LNCaP clone FGC (cell line): ENCODE measurements at regions not wholly inside any gene's neighbourhood (a gene's known extent, or its start where the extent isn't known, plus 50 kb on each side); places are given as distances from the start of the nearest gene placed in this dataset.

ENCODE experiments used
- DNase-seq: peaks from one replicate; pipeline ENCODE4 v3.0.0-alpha.2; 2011; ENCODE audit warnings: low read depth
- H3K4me3 ChIP-seq: 2 replicates; pipeline ENCODE4 v1.5.1; 2011; ENCODE audit warnings: mild to moderate bottlenecking, low read depth, low read length, control low read depth
- TF ChIP-seq, protein P1 (sequence below): IDR thresholded peaks from 2 replicates; pipeline ENCODE4 v1.5.1; 2012; ENCODE audit warnings: mild to moderate bottlenecking; ENCODE audit not compliant: control insufficient read depth, insufficient read depth; ENCODE audit errors: extremely low read depth

DNA sequence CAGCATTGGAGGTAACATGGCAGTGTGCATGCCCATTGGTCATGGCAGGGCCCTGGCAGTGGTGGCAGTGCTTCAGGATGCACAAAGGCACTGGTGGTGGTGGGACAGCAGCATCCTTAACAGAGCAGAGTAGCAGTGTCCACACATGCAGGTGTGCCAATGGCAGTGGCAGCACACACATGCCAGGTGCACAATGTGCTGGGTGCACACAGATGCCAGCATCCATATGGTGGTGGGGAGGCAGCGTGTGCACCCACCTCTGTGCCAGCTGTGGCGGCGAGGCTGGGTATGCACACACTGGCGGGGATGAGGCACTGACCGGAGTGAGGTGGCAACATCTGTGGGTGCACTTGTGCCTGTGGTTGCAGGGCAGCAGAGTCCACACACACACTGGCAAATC, 150.6 kb downstream of the SI start:
- no peak overlapping the region for H3K4me3 ChIP-seq
- TF ChIP-seq, protein P1, sequence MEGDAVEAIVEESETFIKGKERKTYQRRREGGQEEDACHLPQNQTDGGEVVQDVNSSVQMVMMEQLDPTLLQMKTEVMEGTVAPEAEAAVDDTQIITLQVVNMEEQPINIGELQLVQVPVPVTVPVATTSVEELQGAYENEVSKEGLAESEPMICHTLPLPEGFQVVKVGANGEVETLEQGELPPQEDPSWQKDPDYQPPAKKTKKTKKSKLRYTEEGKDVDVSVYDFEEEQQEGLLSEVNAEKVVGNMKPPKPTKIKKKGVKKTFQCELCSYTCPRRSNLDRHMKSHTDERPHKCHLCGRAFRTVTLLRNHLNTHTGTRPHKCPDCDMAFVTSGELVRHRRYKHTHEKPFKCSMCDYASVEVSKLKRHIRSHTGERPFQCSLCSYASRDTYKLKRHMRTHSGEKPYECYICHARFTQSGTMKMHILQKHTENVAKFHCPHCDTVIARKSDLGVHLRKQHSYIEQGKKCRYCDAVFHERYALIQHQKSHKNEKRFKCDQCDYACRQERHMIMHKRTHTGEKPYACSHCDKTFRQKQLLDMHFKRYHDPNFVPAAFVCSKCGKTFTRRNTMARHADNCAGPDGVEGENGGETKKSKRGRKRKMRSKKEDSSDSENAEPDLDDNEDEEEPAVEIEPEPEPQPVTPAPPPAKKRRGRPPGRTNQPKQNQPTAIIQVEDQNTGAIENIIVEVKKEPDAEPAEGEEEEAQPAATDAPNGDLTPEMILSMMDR, result no peak
- DNase-seq, result no peak

DNA sequence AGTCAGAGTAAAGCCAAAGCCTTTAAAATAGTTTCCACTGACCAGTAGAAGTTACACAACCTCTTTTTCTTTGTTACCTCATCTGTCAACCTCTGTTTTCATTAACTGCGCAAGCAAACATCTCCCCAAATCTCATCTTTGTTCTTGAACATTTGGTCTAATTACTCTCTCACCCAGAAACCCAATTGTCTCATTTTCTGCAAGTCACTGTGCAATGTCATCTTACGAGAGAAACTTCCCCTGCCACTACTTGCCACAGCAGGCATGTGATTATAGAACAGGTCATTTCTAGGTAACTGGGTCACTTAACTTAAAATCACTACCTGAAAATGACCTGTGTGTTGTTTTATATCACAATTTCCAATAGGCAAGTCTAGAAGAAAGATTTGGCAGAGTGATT, 159.4 kb downstream of the SI start:
- H3K4me3 ChIP-seq, result no peak overlapping the region
- DNase-seq, result no peak
- TF ChIP-seq, protein P1, result no peak

GRCh38 chr3:164912916-164913315, 165.4 kb downstream of the SI start:
- no peak overlapping the region for H3K4me3 ChIP-seq
- TF ChIP-seq, protein P1, result no peak
- no peak for DNase-seq

- H3K4me3 ChIP-seq, result no peak overlapping the region
- TF ChIP-seq, protein P1, result no peak
- no peak for DNase-seq
Observed at GRCh38 chr3:164903820-164904451, 174.4 kb downstream of the SI start.

- no peak for DNase-seq
- H3K4me3 ChIP-seq, result no peak overlapping the region
- TF ChIP-seq, protein P1, result no peak
Observed at GRCh38 chr3:164897342-164897741, 181.0 kb downstream of the SI start.

DNA sequence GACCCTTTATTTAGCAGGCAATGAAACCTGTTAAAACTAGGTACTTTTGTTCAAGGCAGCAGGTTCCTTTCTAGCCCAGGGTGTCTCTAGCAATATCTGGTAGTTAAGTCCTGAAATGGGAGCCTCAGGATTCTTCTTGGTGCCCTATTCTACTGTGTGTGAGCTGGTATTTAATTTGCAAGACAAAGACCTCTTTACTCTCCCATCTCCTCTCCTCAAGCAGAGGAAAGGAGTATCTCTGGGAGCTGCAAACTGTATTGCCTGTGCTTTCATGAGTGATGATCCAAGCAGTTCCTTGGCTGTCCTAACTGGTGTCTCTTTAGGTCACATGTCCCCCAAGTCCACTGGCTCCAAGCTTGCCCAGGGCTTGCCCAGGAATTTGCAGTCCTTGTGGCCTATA, 188.2 kb downstream of the SI start:
- DNase-seq, result no peak
- TF ChIP-seq, protein P1, result no peak
- no peak overlapping the region for H3K4me3 ChIP-seq

DNA sequence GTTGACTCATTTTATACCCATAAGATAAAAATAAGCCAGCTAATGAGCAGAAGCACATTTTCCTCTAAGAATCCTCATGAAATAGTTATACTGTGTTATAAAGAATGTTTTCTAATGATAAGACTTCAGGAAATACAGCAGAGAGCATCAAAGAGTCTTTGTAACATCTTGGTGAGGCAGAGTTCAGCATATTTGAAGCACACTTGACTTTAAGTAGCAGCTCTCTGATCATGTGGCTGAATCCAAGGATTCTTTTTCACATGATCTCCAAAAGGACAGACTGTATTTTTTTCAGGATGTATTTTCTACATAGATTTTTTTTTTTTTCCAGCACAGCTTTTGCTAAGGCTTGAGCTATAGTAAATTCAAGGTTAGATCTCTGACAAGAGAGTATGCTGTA, 195.1 kb downstream of the SI start:
- no peak overlapping the region for H3K4me3 ChIP-seq
- DNase-seq, result no peak
- TF ChIP-seq, protein P1, result no peak
